PC-9 (cell line): ENCODE measurements at regions not wholly inside any gene's neighbourhood (a gene's known extent, or its start where the extent isn't known, plus 50 kb on each side); places are given as distances from the start of the nearest gene placed in this dataset.

Experiments
- BruUV-seq: library from RNA; stranded (reverse); fragments of 400-500 nt; replicated peaks from 2 replicates; lab custom pipeline; 2021; lab: Mats Ljungman, UMichigan
- CTCF ChIA-PET: fragments of 300-600 bp; sonication (Branson Sonifier 250); formaldehyde crosslinking; loops from one replicate; lab custom pipeline; 2022; ENCODE audit warnings: antibody characterized with exemption; lab: Charles Lee
- POLR2A ChIA-PET: fragments of 300-600 bp; sonication (Branson Sonifier 250); formaldehyde crosslinking; loops from one replicate; lab custom pipeline; 2022; ENCODE audit warnings: antibody characterized with exemption; ENCODE audit not compliant: unreplicated experiment; lab: Charles Lee
- DNase-seq, 2 experiments: peaks; one replicate each; pipeline versions ENCODE4 v3.0.0 to v3.0.0-alpha.2; 2015 to 2022; ENCODE audit warnings: mixed read lengths in 1 of 2
- H2AFZ ChIP-seq: fragments of 200-600 bp; sonication (generic); 2 replicates; pipeline ENCODE4 v1.8.1; 2017; ENCODE audit warnings: antibody characterized with exemption
- H3F3A ChIP-seq: fragments of 200-600 bp; sonication (generic); 2 replicates; pipeline ENCODE4 v1.8.1; 2017; ENCODE audit warnings: antibody characterized with exemption, mild to moderate bottlenecking, low read depth; ENCODE audit not compliant: insufficient read depth
- H3K27ac ChIP-seq: fragments of 200-600 bp; sonication (generic); 2 replicates; pipeline ENCODE4 v1.6.1; 2016; ENCODE audit warnings: mixed run types
- H3K27me3 ChIP-seq: fragments of 200-600 bp; sonication (generic); 2 replicates; pipeline ENCODE4 v1.6.1; 2016; ENCODE audit warnings: low read depth, mixed run types; ENCODE audit not compliant: insufficient read depth
- H3K36me3 ChIP-seq: fragments of 200-600 bp; sonication (generic); 2 replicates; pipeline ENCODE4 v1.6.1; 2016; ENCODE audit warnings: low read depth, mixed run types
- H3K4me1 ChIP-seq: fragments of 200-600 bp; sonication (generic); replicated peaks from 2 replicates; pipeline ENCODE4 v1.6.1; 2016; ENCODE audit warnings: mixed run types; ENCODE audit not compliant: insufficient read depth
- H3K4me2 ChIP-seq: fragments of 200-600 bp; sonication (generic); 2 replicates; pipeline ENCODE4 v1.6.1; 2017; ENCODE audit warnings: mixed run types
- H3K4me3 ChIP-seq: fragments of 200-600 bp; sonication (generic); 2 replicates; pipeline ENCODE4 v1.6.1; 2016; ENCODE audit warnings: mixed run types
- H3K79me2 ChIP-seq: fragments of 200-600 bp; sonication (generic); 2 replicates; pipeline ENCODE4 v1.6.1; 2017; ENCODE audit warnings: low read depth, mixed run types
- H3K9me2 ChIP-seq: fragments of 200-600 bp; sonication (generic); 2 replicates; pipeline ENCODE4 v1.8.1; 2017; ENCODE audit warnings: mild to moderate bottlenecking; ENCODE audit not compliant: insufficient read depth
- H3K9me3 ChIP-seq: fragments of 200-600 bp; sonication (generic); 2 replicates; pipeline ENCODE4 v1.8.1; 2016; ENCODE audit warnings: low read depth; ENCODE audit not compliant: insufficient read depth
- H4K20me1 ChIP-seq: fragments of 200-600 bp; sonication (generic); 2 replicates; pipeline ENCODE4 v1.8.1; 2017; ENCODE audit not compliant: insufficient read depth
- EZH2 ChIP-seq: fragments of 200-600 bp; sonication (generic); IDR thresholded peaks from 2 replicates; pipeline ENCODE4 v1.8.0; 2017; ENCODE audit warnings: antibody characterized with exemption, low read depth
- intact Hi-C: fragments of 100-400 bp; cut with micrococcal nuclease; formaldehyde crosslinking; loops from one replicate; pipeline ENCODE4 v1.10.0; 2022; ENCODE audit not compliant: unreplicated experiment
- TF ChIP-seq, protein P1 (sequence below): fragments of 200-600 bp; sonication (generic); conservative IDR thresholded peaks from 2 replicates; pipeline ENCODE4 v1.6.1; 2017; ENCODE audit warnings: mixed run types, antibody characterized with exemption, mild to moderate bottlenecking, moderate library complexity

DNA sequence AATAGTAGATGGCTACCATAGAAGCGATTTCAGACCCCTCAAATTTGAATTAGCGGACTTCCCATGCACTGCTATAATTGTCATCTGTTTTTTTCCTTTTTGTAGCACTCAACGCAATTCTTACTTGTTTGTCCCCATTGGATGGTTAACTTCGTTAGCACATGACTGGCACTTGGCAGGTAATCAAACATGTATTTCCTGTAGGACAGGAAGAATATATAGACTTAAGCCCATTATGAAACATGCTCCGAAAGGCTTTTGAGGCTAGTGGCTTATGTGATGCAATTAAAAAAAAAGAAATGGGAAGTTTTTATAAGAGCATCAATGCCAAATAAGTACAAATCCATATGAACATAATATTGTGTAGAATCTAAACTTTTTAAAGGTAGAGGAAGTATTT is 301.2 kb downstream of the PSAT1 start:
- no peaks in the 10 kb centered on the region for H3K36me3 ChIP-seq
- no peaks in the 10 kb centered on the region for H4K20me1 ChIP-seq
- H3K9me3 ChIP-seq: no peaks in the 10 kb centered on the region
- DNase-seq: no peak
- H3K4me3 ChIP-seq: no peak overlapping the region
- no peaks in the 10 kb centered on the region for H3K79me2 ChIP-seq
- H3F3A ChIP-seq: no peaks in the 10 kb centered on the region
- TF ChIP-seq EZH2: no peak
- TF ChIP-seq, protein P1, sequence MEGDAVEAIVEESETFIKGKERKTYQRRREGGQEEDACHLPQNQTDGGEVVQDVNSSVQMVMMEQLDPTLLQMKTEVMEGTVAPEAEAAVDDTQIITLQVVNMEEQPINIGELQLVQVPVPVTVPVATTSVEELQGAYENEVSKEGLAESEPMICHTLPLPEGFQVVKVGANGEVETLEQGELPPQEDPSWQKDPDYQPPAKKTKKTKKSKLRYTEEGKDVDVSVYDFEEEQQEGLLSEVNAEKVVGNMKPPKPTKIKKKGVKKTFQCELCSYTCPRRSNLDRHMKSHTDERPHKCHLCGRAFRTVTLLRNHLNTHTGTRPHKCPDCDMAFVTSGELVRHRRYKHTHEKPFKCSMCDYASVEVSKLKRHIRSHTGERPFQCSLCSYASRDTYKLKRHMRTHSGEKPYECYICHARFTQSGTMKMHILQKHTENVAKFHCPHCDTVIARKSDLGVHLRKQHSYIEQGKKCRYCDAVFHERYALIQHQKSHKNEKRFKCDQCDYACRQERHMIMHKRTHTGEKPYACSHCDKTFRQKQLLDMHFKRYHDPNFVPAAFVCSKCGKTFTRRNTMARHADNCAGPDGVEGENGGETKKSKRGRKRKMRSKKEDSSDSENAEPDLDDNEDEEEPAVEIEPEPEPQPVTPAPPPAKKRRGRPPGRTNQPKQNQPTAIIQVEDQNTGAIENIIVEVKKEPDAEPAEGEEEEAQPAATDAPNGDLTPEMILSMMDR: no peak
- ChIA-PET CTCF (no interaction called here), POLR2A (no interaction called here)
- intact Hi-C loops: no loop called here
- no peaks in the 10 kb centered on the region for H3K4me1 ChIP-seq
- BruUV-seq: no TSS peak
- no peak overlapping the region for H3K27ac ChIP-seq
- H3K9me2 ChIP-seq: no peaks in the 10 kb centered on the region
- no peak overlapping the region for H2AFZ ChIP-seq
- peaks cover 32% of the 10 kb centered on the region for H3K27me3 ChIP-seq
- no peak overlapping the region for H3K4me2 ChIP-seq

DNA sequence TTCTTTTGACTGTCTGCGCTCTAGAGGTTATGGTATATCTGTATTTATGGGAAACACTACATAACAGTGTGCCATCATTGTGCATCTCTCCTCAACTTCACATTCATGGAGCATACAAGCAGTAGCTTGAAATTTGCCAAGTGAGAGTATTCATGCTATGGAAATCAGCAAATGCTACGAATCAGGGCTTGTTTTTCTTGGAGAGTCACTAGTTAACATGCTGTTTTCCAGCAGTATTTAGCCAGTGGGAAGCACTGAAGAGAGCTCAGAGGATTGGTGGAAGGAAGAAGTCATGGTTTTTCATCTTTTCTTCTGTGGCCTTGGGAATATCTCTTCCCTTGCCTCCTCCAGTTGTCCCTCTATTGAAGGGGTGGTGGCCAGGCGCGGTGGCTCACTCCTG is 303.0 kb downstream of the PSAT1 start:
- no peak for DNase-seq
- peaks cover 32% of the 10 kb centered on the region for H3K27me3 ChIP-seq
- H3K9me3 ChIP-seq: no peaks in the 10 kb centered on the region
- no peak overlapping the region for H2AFZ ChIP-seq
- CTCF ChIA-PET: no interaction called here
- intact Hi-C loops: loop anchor here (5.0 to 10.0 kb wide), 6 partner anchors 65 to 532 kb away; no protein-coding TSS in a partner anchor
- H4K20me1 ChIP-seq: no peaks in the 10 kb centered on the region
- H3K27ac ChIP-seq: no peak overlapping the region
- no peaks in the 10 kb centered on the region for H3K4me1 ChIP-seq
- no peak overlapping the region for H3K4me2 ChIP-seq
- POLR2A ChIA-PET: no interaction called here
- no peaks in the 10 kb centered on the region for H3K9me2 ChIP-seq
- no peak overlapping the region for H3K4me3 ChIP-seq
- no TSS peak for BruUV-seq
- TF ChIP-seq, protein P1: no peak
- TF ChIP-seq EZH2: no peak
- no peaks in the 10 kb centered on the region for H3K79me2 ChIP-seq
- no peaks in the 10 kb centered on the region for H3F3A ChIP-seq
- no peaks in the 10 kb centered on the region for H3K36me3 ChIP-seq

DNA sequence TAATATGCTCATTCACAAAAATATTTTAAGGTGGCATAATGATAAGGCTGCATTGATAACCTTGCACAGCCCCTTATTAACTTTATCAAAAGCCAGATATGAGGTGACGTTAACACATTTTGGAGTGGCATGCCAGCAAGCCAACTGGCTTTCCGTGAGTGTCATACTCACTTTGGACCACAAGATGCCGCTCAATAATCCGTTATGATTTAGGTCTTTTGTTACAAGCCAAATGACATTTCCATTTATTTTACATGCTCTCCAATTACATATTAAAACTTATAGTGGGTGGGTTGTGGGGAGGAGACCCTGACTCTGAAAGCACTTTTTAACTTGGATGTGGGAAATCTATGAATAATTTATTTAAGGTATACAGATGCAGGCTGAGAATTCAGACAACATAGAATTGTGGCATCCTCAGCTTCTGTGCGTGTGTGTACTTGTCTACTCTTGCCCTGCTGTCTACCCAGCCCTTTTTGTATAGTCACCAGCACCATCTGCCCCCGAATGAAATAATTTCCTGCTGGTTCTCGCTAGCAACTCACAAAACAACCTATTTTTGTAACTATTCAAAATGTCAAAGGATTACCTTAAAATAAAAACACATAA is 305.1 kb downstream of the PSAT1 start:
- intact Hi-C loops: loop anchor here (2.0 to 10.0 kb wide), 7 partner anchors 63 to 631 kb away; no protein-coding TSS in a partner anchor
- Histone ChIP-seq H3K9me2 (no peaks in the 10 kb centered on the region), H3K27ac (no peak overlapping the region), H3K4me2 (no peak overlapping the region), H3K4me1 (no peaks in the 10 kb centered on the region), H3K36me3 (no peaks in the 10 kb centered on the region), H3K79me2 (no peaks in the 10 kb centered on the region), H3K9me3 (no peaks in the 10 kb centered on the region), H3F3A (no peaks in the 10 kb centered on the region), H2AFZ (no peak overlapping the region), H4K20me1 (no peaks in the 10 kb centered on the region), H3K27me3 (peaks cover 29% of the 10 kb centered on the region), H3K4me3 (no peak overlapping the region)
- TF ChIP-seq, protein P1: peak; percentile 78
- TF ChIP-seq EZH2: no peak
- POLR2A ChIA-PET: no interaction called here
- CTCF ChIA-PET: interaction anchor here (0.6 kb wide), 1 partner anchor 794 kb away, joined by 3 read pairs; no protein-coding TSS in a partner anchor
- peak in 1 of 2 experiments; percentile 29 for DNase-seq
- no TSS peak for BruUV-seq
